HG03066 (cell line): ENCODE measurements at regions not wholly inside any gene's neighbourhood (a gene's known extent, or its start where the extent isn't known, plus 50 kb on each side); places are given as distances from the start of the nearest gene placed in this dataset.
"Not testable (repeated sequence)": the region's sequence is repeated elsewhere in the genome, so short reads cannot be mapped to it uniquely, and the experiment has no call there.

Source experiments
- ATAC-seq: cut with Tn5 transposase; IDR thresholded peaks from one replicate; pipeline ENCODE4 v1.9.1; 2021; ENCODE audit warnings: low read depth; ENCODE audit not compliant: unreplicated experiment

DNA sequence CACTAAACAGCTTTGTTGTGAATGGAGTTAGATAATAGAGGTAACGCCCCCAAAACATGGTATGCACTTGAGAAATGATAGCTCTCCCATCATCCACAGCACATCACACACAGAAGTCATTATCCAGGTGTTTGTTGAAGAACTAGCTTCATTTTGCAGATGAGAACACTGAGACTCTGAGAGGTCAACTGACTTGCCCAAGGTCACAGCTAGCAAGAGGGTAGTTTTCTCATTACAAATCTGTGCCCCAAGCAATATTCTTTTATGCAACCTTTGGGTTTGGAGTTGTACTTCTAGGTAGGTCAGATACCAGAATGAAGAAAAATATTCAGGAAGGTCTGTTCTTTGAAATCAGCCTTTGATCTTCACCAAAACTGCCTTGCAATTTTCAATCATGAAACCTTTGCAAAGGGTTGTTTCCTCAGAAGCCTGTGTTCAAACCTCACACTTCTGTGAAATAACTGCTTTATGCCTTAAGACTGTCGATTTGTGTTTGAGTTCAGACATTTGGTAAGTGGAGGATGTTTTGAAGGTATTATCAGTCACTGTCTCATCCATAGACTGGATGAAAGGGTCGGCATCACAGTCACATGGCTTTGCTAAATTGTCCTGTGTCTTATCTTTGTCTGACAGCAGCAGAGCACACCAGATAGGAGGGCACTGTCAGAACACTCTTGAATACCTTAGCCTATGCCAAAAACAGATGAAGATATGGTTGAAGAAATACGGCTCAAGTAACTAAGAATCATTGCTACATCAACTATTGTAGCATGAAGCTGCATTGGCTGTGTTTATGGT lies 233.2 kb upstream of the BTG1 start:
- no peak for ATAC-seq

- not testable (repeated sequence) for ATAC-seq
Measured at GRCh38 chr12:92375504-92375903, 229.9 kb upstream of the BTG1 start.

GRCh38 chr12:92370828-92371227 lies 225.2 kb upstream of the BTG1 start:
- ATAC-seq = peak; percentile 80

DNA sequence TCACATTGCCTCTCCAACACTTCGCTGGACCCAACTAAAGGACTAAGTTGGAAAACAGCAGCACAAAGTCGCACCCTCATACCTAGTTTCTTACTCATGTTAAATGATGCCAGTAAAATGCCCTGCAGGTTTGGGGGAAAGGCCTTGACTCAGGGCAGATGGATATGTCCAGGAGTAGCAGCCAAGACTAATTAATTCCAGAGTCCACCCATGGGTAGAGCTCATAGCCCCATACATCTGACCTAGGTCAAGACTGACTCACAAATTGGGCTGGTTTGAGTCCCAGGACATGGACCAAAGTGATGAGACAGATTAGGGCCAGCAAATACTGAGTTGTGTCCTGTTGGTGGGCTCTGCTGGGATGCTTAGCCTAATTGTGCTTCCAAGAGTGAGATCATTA lies 224.0 kb upstream of the BTG1 start:
- no peak for ATAC-seq

DNA sequence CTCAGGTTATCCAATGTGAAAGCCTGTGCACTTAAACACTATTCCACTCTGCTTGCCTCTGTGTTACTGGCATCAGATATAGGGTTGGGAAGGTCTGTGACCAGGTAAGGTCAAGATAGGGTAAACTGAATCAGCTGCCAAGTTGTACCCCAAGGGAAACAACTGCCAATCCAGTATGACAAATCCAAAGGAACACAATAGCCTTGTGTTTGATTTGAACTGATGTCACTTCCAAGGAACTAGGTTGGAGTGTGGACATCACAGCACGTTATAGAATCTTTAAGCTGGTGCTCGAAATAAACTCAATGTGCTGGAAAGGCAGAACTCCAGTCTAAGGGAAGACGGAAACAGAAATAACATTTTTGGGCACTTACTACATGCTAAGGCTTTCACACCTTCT lies 223.4 kb upstream of the BTG1 start:
- no peak for ATAC-seq

DNA sequence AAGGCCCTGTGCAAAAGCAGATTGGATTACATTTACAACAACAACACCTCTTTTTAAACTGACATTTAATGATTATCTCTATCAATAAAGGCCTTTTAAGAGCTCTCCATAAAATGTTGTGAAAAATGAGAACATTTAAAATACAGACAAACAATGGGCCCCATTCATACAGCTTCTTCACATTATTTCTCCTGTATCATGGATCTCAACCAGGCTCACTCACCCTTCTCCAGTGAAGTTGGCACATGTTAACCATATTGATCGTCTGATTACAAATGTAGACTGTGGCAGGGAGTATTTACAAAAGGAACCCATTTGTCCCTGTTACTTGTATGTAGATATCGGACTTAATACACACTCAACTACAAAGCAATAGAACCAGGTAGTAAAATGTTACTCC lies 220.2 kb upstream of the BTG1 start:
- ATAC-seq = no peak

- peak; percentile 24 for ATAC-seq
Measured at GRCh38 chr12:92365333-92365732, 219.7 kb upstream of the BTG1 start.

GRCh38 chr12:92363295-92364146 lies 217.9 kb upstream of the BTG1 start:
- ATAC-seq = peak; percentile 61

DNA sequence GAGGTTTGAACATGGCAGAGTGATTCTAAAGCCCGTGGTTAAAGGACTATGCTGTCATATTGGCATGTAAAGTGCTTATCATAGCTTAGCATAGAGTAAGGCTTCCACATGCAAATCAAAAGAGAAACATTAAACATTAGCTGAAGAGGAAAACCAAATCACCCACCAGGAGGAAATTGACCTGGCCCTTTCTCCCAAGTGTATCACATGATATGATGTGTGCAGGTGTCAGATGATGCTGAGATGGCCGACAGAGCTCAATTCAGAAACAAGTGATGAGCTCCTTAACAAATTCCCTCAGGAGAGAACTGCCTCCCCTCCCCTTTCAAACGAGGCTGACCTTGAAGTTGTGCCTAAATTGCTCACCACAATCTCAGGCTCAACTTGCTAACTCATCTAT lies 217.1 kb upstream of the BTG1 start:
- ATAC-seq = peak; percentile 39

- ATAC-seq = no peak
Measured at GRCh38 chr12:92362126-92362525, 216.5 kb upstream of the BTG1 start.

GRCh38 chr12:92360543-92360942 lies 214.9 kb upstream of the BTG1 start:
- no peak for ATAC-seq

GRCh38 chr12:92359581-92360209 lies 214.0 kb upstream of the BTG1 start:
- no peak for ATAC-seq

GRCh38 chr12:92357584-92358261 lies 212.1 kb upstream of the BTG1 start:
- no peak for ATAC-seq

GRCh38 chr12:92356425-92356824 lies 210.8 kb upstream of the BTG1 start:
- ATAC-seq = no peak

GRCh38 chr12:92349635-92350034 lies 204.0 kb upstream of the BTG1 start:
- no peak for ATAC-seq

DNA sequence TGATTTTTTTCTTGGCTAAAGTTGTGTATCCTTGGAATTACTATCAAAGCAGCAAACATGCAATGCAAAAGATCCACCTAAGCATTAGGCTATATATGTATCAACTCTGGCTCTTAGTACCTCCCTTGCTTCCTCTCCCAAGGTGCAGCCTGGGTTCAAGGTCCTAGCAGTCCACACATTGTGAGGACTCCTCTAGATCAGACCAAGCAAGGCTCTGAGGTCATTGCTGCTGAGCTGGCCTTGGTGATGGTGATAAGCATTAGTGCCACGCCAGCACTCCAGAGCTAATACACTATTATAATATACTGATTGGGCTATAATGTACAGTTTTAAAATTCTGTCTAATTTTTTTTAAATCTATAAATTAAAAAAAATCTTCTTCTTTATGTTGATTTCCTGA lies 196.9 kb upstream of the BTG1 start:
- no peak for ATAC-seq

- ATAC-seq = no peak
Measured at GRCh38 chr12:92341065-92341668, 195.5 kb upstream of the BTG1 start.

GRCh38 chr12:92340441-92341064 lies 194.9 kb upstream of the BTG1 start:
- no peak for ATAC-seq

GRCh38 chr12:92340003-92340402 lies 194.4 kb upstream of the BTG1 start:
- no peak for ATAC-seq
